NT2/D1 (cell line): ENCODE measurements at regions not wholly inside any gene's neighbourhood (a gene's known extent, or its start where the extent isn't known, plus 50 kb on each side); places are given as distances from the start of the nearest gene placed in this dataset.

Experiments used
- SUZ12 ChIP-seq: IDR thresholded peaks from 2 replicates; pipeline ENCODE4 v1.6.1; 2011; ENCODE audit not compliant: insufficient read length, insufficient read depth; ENCODE audit errors: extremely low read depth
- YY1 ChIP-seq: IDR thresholded peaks from 2 replicates; pipeline ENCODE4 v1.6.1; 2011; ENCODE audit not compliant: insufficient read length, insufficient read depth
- ZNF274 ChIP-seq: IDR thresholded peaks from 2 replicates; pipeline ENCODE4 v1.6.1; 2011; ENCODE audit warnings: mild to moderate bottlenecking, low read depth, low read length

DNA sequence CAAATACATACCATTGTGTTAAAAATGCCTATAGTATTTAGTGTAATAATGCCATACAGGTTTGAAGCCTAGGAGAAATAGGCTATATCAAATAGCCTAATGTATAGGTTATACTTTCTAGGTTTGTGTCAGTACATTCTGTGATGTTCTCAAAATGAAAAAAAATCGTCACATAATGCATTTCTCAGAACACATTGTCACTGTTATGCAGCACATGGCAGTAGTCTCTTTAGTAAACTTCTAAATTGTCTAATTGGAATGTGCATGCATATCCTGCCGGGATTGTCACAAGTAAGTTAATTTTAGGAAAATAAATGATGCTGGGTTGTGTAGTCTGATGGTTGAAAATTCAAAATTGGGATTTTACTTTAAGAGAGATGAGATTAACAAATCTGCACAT, 920.1 kb upstream of the CNTN5 start:
- TF ChIP-seq YY1: no peak
- TF ChIP-seq SUZ12: no peak
- TF ChIP-seq ZNF274: no peak
